Endothelial cell of umbilical vein (primary cell): ENCODE measurements at regions not wholly inside any gene's neighbourhood (a gene's known extent, or its start where the extent isn't known, plus 50 kb on each side); places are given as distances from the start of the nearest gene placed in this dataset.

Source experiments
- BruUV-seq: library from RNA; stranded (reverse); fragments of 400-500 nt; replicated peaks from 2 replicates; lab custom pipeline; 2021; lab: Mats Ljungman, UMichigan
- CTCF ChIA-PET: fragments of 300-600, 350-600 bp; sonication (Branson Sonifier 250); formaldehyde crosslinking; loops from one replicate; lab custom pipeline; 2021; ENCODE audit warnings: antibody characterized with exemption, inconsistent platforms; lab: Charles Lee
- POLR2A ChIA-PET: fragments of 300-600, 350-600 bp; sonication (Branson Sonifier 250); formaldehyde crosslinking; loops from one replicate; lab custom pipeline; 2021; ENCODE audit warnings: antibody characterized with exemption, inconsistent platforms; lab: Charles Lee
- DNase-seq: peaks from one replicate; pipeline ENCODE4 v3.0.0-alpha.2; 2011; ENCODE audit warnings: low read depth, low spot score
- FAIRE-seq: peaks from 2 replicates; lab custom pipeline; 2011; peaks lifted over from hg19 to GRCh38; lab: Jason Lieb, UNC
- H2AFZ ChIP-seq: 2 replicates; pipeline ENCODE4 v1.6.0; 2012; ENCODE audit warnings: low read depth, low read length, control low read depth, inconsistent platforms
- H3K27ac ChIP-seq: 2 replicates; pipeline ENCODE4 v1.5.1; 2011; ENCODE audit warnings: low read depth, mild to moderate bottlenecking, control low read depth, low read length, moderate library complexity; ENCODE audit not compliant: insufficient read depth
- H3K27me3 ChIP-seq, 2 experiments: 2 replicates each; pipeline versions ENCODE4 v1.6.0 to v1.6.1; 2011; ENCODE audit warnings: low read length in 2 of 2, mixed read lengths in 1 of 2; ENCODE audit not compliant: control insufficient read depth in 2 of 2, insufficient read depth in 2 of 2
- H3K36me3 ChIP-seq, 2 experiments: 2 replicates in 1 of 2; 3 replicates in 1 of 2; pipeline ENCODE4 v1.5.1; 2011; ENCODE audit warnings: low read length in 2 of 2, mild to moderate bottlenecking in 1 of 2, moderate library complexity in 1 of 2; ENCODE audit not compliant: control insufficient read depth in 2 of 2, insufficient read depth in 2 of 2; ENCODE audit errors: extremely low read depth in 1 of 2
- H3K4me1 ChIP-seq: 3 replicates; pipeline ENCODE4 v1.5.1; 2011; ENCODE audit warnings: mild to moderate bottlenecking, low read length; ENCODE audit not compliant: control insufficient read depth, insufficient read depth; ENCODE audit errors: extremely low read depth
- H3K4me2 ChIP-seq: 2 replicates; pipeline ENCODE4 v1.6.1; 2011; ENCODE audit warnings: low read length, control low read depth, mixed read lengths; ENCODE audit not compliant: insufficient read depth
- H3K4me3 ChIP-seq, 3 experiments: fragments of 200-600 bp in 1 of 3; sonication (generic), shearing (Covaris generic) in 1 of 3; replicated peaks in 1 of 3; 2 replicates each; pipeline ENCODE4 v1.5.1; 2011 to 2016; ENCODE audit warnings: control low read depth in 3 of 3, low read length in 3 of 3, mild to moderate bottlenecking in 2 of 3, inconsistent platforms in 1 of 3, low read depth in 1 of 3, moderate library complexity in 1 of 3; ENCODE audit not compliant: insufficient read depth in 1 of 3
- H3K79me2 ChIP-seq: 2 replicates; pipeline ENCODE4 v1.6.0; 2012; ENCODE audit warnings: low read length, inconsistent platforms; ENCODE audit not compliant: control insufficient read depth, insufficient read depth
- H3K9ac ChIP-seq: replicated peaks from 2 replicates; pipeline ENCODE3; 2011; ENCODE audit warnings: low read length, control low read depth; ENCODE audit not compliant: insufficient read depth; ENCODE audit errors: extremely low read depth
- H3K9me1 ChIP-seq: replicated peaks from 3 replicates; pipeline ENCODE4 v1.6.0; 2011; ENCODE audit warnings: mild to moderate bottlenecking, low read length; ENCODE audit not compliant: control insufficient read depth, insufficient read depth; ENCODE audit errors: extremely low read depth
- H3K9me3 ChIP-seq: replicated peaks from 2 replicates; pipeline ENCODE4 v1.5.1; 2012; ENCODE audit warnings: low read length, inconsistent platforms; ENCODE audit not compliant: control insufficient read depth, insufficient read depth
- H4K20me1 ChIP-seq: replicated peaks from 2 replicates; pipeline ENCODE3; 2011; ENCODE audit warnings: mild to moderate bottlenecking, low read length; ENCODE audit not compliant: control insufficient read depth, insufficient read depth; ENCODE audit errors: extremely low read depth
- EZH2 ChIP-seq: IDR thresholded peaks from 2 replicates; pipeline ENCODE4 v1.6.1; 2012; ENCODE audit warnings: borderline replicate concordance, low read depth, mild to moderate bottlenecking, moderate library complexity, low read length, inconsistent platforms; ENCODE audit not compliant: severe bottlenecking
- FOS ChIP-seq: IDR thresholded peaks from 2 replicates; pipeline ENCODE4 v1.6.1; 2011; ENCODE audit warnings: mild to moderate bottlenecking, low read length, moderate library complexity, borderline replicate concordance; ENCODE audit not compliant: insufficient read depth
- MYC ChIP-seq: IDR thresholded peaks from one replicate; pipeline ENCODE4 v1.6.1; 2011; ENCODE audit warnings: mild to moderate bottlenecking, low read depth, low read length
- POLR2AphosphoS5 ChIP-seq: IDR thresholded peaks from 2 replicates; pipeline ENCODE4 v1.6.1; 2012; ENCODE audit warnings: low read depth, mild to moderate bottlenecking, control low read depth, low read length, moderate library complexity; ENCODE audit not compliant: insufficient read depth
- dilution Hi-C: fragments of 300-500 bp; cut with MboI; formaldehyde crosslinking; loops from one replicate; pipeline ENCODE4 v1.15.0; 2019; ENCODE audit warnings: low sequenced_read_pairs; ENCODE audit not compliant: extremely low pct_ligation_motif_present
- intact Hi-C: fragments of 100-400 bp; cut with micrococcal nuclease; formaldehyde crosslinking; loops from one replicate; pipeline ENCODE4 v1.10.0; 2022
- TF ChIP-seq, protein P1 (sequence below), 2 donors: IDR thresholded peaks; 1 replicate in 1 of 2; 2 replicates in 1 of 2; pipeline ENCODE4 v1.5.1; 2011; ENCODE audit warnings: low read length in 2 of 2, mild to moderate bottlenecking in 2 of 2, moderate library complexity in 2 of 2, control low read depth in 1 of 2, inconsistent platforms in 1 of 2, low read depth in 1 of 2; ENCODE audit not compliant: insufficient read depth in 1 of 2; ENCODE audit errors: extremely low read depth in 1 of 2
- TF ChIP-seq, protein P2 (sequence below): IDR thresholded peaks from 2 replicates; pipeline ENCODE4 v1.6.1; 2011; ENCODE audit not compliant: insufficient read depth, insufficient read length

DNA sequence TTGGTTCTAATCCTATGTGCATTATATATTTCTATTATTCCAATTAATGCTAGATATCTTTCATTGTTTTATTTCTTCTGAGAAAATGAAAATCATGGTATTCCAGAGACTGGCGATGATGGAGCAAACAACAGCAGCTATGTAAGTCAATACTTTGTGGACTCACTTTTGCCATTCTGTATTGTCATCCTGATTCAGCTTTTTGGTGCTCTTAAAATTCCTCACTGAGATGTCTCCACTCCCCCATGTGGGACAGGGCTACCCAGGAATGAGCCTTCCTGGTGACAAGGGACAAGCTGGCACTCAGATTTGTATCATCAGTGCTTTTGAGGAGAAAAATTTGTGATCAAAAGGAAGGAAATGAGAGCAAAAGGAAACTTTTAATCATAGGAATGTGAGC, 56.7 kb upstream of the XCR1 start:
- FAIRE-seq (no peak), DNase-seq (no peak)
- H3K27me3 ChIP-seq: peaks cover 5 to 17% of the 10 kb centered on the region in 2 experiments
- dilution Hi-C loops (no loop called here), intact Hi-C loops (no loop called here)
- H3K4me3 ChIP-seq: no peak overlapping the region
- H3K4me2 ChIP-seq: no peak overlapping the region
- no peaks in the 10 kb centered on the region for H3K36me3 ChIP-seq
- H3K27ac ChIP-seq: no peak overlapping the region
- POLR2A ChIA-PET: no interaction called here
- no peaks in the 10 kb centered on the region for H4K20me1 ChIP-seq
- no peaks in the 10 kb centered on the region for H3K9me3 ChIP-seq
- CTCF ChIA-PET: interaction anchor here (0.8 to 2.2 kb wide), 6 partner anchors 9 to 343 kb away, joined by 3 to 12 read pairs (median 4); no protein-coding TSS in a partner anchor
- TF ChIP-seq FOS: no peak
- TF ChIP-seq EZH2: no peak
- TF ChIP-seq, protein P1, sequence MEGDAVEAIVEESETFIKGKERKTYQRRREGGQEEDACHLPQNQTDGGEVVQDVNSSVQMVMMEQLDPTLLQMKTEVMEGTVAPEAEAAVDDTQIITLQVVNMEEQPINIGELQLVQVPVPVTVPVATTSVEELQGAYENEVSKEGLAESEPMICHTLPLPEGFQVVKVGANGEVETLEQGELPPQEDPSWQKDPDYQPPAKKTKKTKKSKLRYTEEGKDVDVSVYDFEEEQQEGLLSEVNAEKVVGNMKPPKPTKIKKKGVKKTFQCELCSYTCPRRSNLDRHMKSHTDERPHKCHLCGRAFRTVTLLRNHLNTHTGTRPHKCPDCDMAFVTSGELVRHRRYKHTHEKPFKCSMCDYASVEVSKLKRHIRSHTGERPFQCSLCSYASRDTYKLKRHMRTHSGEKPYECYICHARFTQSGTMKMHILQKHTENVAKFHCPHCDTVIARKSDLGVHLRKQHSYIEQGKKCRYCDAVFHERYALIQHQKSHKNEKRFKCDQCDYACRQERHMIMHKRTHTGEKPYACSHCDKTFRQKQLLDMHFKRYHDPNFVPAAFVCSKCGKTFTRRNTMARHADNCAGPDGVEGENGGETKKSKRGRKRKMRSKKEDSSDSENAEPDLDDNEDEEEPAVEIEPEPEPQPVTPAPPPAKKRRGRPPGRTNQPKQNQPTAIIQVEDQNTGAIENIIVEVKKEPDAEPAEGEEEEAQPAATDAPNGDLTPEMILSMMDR (IDR thresholded peaks at IDR 0.05; ENCODE audit: extremely low read depth in 1 of 2, insufficient read depth in 1 of 2, low read depth in 1 of 2, low read length in 2 of 2): no peak
- no peak for TF ChIP-seq MYC
- TF ChIP-seq, protein P2, sequence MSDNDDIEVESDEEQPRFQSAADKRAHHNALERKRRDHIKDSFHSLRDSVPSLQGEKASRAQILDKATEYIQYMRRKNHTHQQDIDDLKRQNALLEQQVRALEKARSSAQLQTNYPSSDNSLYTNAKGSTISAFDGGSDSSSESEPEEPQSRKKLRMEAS: no peak
- TF ChIP-seq POLR2AphosphoS5: no peak
- no peaks in the 10 kb centered on the region for H3K79me2 ChIP-seq
- H3K4me1 ChIP-seq: no peaks in the 10 kb centered on the region
- no peaks in the 10 kb centered on the region for H3K9me1 ChIP-seq
- no peak overlapping the region for H3K9ac ChIP-seq
- no TSS peak for BruUV-seq
- H2AFZ ChIP-seq: no peak overlapping the region
